SJSA1 (cell line): ENCODE measurements at regions not wholly inside any gene's neighbourhood (a gene's known extent, or its start where the extent isn't known, plus 50 kb on each side); places are given as distances from the start of the nearest gene placed in this dataset.
"Not testable (repeated sequence)": the region's sequence is repeated elsewhere in the genome, so short reads cannot be mapped to it uniquely, and the experiment has no call there.

Source experiments
- DNase-seq, 2 experiments: peaks; one replicate each; pipeline ENCODE4 v3.0.0-alpha.2; 2015 to 2020; ENCODE audit warnings: low spot score in 2 of 2, low read depth in 1 of 2
- H3K27ac ChIP-seq: fragments of 250-450 bp; sonication (Bioruptor Pico); 2 replicates; pipeline ENCODE4 v1.5.1; 2020; ENCODE audit warnings: mild to moderate bottlenecking, moderate library complexity
- H3K27me3 ChIP-seq: fragments of 250-450 bp; sonication (Bioruptor Pico); replicated peaks from 2 replicates; pipeline ENCODE4 v1.5.1; 2020; ENCODE audit warnings: mild to moderate bottlenecking, moderate library complexity
- H3K36me3 ChIP-seq: fragments of 250-450 bp; sonication (Bioruptor Pico); 2 replicates; pipeline ENCODE4 v1.5.1; 2020; ENCODE audit warnings: mild to moderate bottlenecking
- H3K4me1 ChIP-seq: fragments of 250-450 bp; sonication (Bioruptor Pico); replicated peaks from 2 replicates; pipeline ENCODE4 v1.6.1; 2021; ENCODE audit warnings: mild to moderate bottlenecking
- H3K4me3 ChIP-seq: fragments of 250-450 bp; sonication (Bioruptor Pico); 2 replicates; pipeline ENCODE4 v1.5.1; 2020; ENCODE audit warnings: mild to moderate bottlenecking
- H3K9me3 ChIP-seq: fragments of 250-450 bp; sonication (Bioruptor Pico); replicated peaks from 2 replicates; pipeline ENCODE4 v1.5.1; 2020; ENCODE audit warnings: mild to moderate bottlenecking

DNA sequence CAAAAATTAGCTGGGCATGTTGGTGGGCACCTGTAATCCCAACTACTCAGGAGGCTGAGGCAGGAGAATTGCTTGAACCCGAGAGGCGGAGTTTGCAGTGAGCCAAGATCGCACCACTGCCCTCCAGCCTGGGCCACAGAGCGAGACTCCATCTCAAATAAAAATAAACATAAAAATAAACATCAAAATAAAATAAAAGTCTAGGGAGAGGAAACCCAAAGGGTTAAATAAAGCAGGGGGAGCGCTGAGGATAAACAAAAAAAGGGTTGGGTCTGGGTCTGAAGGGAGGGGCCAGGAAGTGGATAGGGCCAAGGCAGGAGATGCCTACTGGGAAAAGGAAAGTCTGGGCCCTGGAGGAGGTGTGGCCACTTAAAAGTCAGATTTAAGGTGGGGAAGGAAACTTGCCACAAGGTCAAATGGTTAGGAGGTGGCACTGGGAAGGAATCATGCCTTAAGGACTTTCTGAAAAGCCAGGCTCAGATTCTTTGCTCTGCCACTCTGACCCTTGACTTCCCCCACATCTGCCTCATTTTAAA lies 150.0 kb downstream of the ADSS2 start:
- no peak for DNase-seq
- H3K27me3 ChIP-seq, result no peaks in the 10 kb centered on the region
- H3K4me3 ChIP-seq, result no peak overlapping the region
- H3K9me3 ChIP-seq, result no peaks in the 10 kb centered on the region
- H3K4me1 ChIP-seq, result peaks cover 17% of the 10 kb centered on the region
- H3K27ac ChIP-seq, result no peak overlapping the region
- H3K36me3 ChIP-seq, result no peaks in the 10 kb centered on the region

DNA sequence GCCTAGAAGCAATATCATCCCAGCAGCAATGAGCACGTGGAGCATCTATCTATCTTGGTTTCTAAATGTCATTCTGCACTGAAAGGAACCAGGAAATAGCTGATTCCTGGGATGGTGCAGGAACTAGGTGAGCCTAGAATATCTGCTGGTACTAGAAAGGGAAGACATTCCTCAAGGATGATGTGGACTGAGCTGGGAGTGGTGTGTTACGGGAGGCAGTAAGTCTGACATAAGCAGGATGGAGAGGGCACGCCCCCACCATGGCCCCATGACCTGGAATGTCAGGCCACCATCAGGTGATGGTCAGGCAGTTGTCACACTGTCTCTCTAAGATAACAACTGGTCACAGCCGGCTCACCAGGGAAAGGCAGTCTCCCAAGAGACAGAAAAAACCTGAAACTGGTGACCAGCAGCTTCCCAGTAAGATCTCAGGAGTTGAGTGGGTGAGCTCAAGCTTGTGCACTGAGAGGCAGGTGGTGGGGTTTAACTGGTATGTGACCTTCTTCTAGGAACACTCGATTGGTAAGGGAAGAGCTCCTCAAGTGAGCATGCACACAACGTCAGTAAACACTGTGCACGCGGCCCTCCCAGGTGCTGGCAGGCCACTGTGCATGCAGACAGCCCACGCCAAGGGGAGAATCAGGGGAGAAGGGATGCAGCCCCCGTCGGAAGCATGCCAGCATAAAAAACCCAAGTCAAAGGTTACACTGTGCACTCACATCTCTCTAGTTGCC lies 148.7 kb downstream of the ADSS2 start:
- DNase-seq, result peak in 1 of 2 experiments; percentile 15
- H3K36me3 ChIP-seq, result no peaks in the 10 kb centered on the region
- H3K27ac ChIP-seq, result no peak overlapping the region
- H3K4me3 ChIP-seq, result no peak overlapping the region
- peaks cover 17% of the 10 kb centered on the region for H3K4me1 ChIP-seq
- no peaks in the 10 kb centered on the region for H3K9me3 ChIP-seq
- no peaks in the 10 kb centered on the region for H3K27me3 ChIP-seq

DNA sequence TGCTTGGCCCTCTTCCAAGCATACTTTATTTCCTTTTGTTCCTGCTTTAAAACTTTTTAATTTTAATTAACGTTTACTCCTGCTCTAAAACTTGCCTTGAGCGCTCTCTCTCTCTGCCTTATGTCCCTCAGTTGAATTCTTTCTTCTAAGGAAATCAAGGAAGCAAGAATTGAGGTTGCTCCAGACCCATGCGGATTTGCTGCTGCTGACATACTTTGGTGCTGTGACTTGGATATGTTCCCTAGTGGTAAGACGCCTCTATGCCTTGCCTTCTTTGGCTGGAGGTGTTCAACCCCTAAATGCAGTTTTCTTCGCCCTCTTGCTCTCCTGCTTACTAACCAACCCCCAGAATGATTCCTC lies 148.1 kb downstream of the ADSS2 start:
- peaks cover 5% of the 10 kb centered on the region; the same call in 1 of the 2 replicates for H3K9me3 ChIP-seq
- no peaks in the 10 kb centered on the region for H3K36me3 ChIP-seq
- DNase-seq, result no peak
- H3K27me3 ChIP-seq, result no peaks in the 10 kb centered on the region
- no peak overlapping the region for H3K4me3 ChIP-seq
- peaks cover 17% of the 10 kb centered on the region for H3K4me1 ChIP-seq
- no peak overlapping the region for H3K27ac ChIP-seq

DNA sequence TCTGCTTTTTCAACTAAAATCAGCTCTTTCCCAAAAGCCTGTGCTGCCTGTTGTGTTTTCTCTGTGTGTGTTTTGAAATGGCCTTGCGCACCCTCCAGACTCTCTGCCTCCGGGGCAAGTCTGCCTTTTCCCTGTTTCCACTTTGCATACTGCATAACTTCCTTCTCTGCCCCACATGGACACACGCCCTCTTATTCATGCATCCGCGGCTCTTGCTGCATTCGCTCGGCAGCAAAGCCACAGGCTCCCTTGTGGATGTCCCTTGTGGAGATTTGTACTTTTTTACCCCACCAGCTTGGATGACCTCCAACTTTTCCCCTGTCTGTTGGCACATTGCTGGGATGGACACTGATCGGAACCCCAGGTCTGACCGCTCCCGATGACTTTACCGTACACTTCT lies 147.6 kb downstream of the ADSS2 start:
- Histone ChIP-seq H3K9me3 (peaks cover 5% of the 10 kb centered on the region; the same call in 1 of the 2 replicates), H3K36me3 (no peaks in the 10 kb centered on the region), H3K4me3 (no peak overlapping the region), H3K4me1 (peaks cover 15% of the 10 kb centered on the region), H3K27me3 (no peaks in the 10 kb centered on the region), H3K27ac (no peak overlapping the region)
- no peak for DNase-seq

DNA sequence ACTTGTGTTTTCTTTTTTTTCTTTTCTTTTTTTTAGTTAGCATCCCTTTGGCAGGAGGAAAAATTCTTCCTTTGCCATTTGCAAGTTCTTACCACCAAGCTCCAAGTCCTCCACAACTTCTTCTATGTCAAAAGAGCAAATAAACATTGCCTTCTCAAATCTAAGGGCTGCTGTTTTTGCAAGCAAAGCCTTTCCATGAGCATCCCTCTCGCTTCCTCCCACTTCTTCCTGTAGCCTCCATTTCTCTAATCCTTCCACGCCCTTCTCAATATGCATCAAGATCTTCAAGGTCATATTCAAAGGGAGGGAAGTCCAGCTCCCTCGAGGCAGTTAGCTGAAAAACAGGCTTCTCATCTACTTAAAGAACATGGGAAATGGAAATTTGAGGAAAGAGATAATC lies 147.1 kb downstream of the ADSS2 start:
- Histone ChIP-seq H3K27ac (no peak overlapping the region), H3K9me3 (peaks cover 5% of the 10 kb centered on the region), H3K4me3 (no peak overlapping the region), H3K36me3 (no peaks in the 10 kb centered on the region), H3K4me1 (peaks cover 13% of the 10 kb centered on the region), H3K27me3 (no peaks in the 10 kb centered on the region)
- DNase-seq, result no peak

DNA sequence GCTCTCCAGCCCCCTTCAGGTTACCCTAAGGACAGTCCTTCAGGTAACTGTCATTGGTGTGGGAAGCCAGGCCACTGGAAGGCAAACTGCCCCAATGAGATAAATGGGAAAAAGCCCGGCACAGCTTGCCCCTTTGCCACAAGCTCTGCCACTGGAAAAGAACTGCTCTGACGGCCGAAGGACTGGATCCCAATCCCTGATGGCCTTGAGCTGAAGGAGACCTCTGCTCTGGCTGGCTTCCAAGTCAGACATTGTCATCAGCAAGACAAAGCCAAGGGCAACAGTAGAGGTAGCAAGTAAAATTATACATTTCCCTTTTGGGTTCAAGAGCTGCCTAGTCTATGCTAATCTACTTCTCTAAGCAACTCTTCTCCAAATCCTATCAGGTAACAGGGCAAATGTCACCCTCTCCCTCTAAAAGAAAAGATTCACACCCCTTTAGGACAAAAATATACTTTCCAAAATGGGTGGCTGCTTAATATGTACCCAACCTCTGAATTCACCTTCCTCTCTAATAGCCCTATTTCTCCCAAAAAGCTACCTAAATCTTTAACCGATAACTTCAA lies 145.8 kb downstream of the ADSS2 start:
- no peaks in the 10 kb centered on the region for H3K36me3 ChIP-seq
- peaks cover 13% of the 10 kb centered on the region for H3K4me1 ChIP-seq
- H3K27me3 ChIP-seq, result no peaks in the 10 kb centered on the region
- no peak overlapping the region for H3K4me3 ChIP-seq
- H3K9me3 ChIP-seq, result peaks cover 5% of the 10 kb centered on the region
- no peak for DNase-seq
- no peak overlapping the region for H3K27ac ChIP-seq

DNA sequence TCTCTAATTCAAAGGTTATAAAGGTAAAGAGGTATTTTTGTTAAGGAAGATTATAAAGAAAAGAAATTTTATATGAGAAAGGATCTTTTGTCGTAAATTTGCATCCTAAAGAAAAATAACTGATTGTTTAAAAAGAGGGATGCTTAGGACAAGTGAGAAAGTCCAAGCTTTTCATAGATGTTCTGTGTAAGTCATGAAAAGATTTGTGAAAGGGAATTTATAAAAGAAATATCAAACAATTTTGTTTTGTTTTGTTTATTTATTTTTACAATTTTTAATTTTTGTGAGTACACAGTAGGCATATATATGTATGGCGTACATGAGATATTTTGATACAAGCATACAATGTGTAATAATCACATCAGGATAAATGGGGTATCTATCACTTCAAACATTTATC lies 145.2 kb downstream of the ADSS2 start:
- Histone ChIP-seq H3K4me1 (peaks cover 13% of the 10 kb centered on the region), H3K27ac (no peak overlapping the region), H3K27me3 (no peaks in the 10 kb centered on the region), H3K36me3 (no peaks in the 10 kb centered on the region), H3K9me3 (peaks cover 5% of the 10 kb centered on the region), H3K4me3 (no peak overlapping the region)
- DNase-seq, result no peak

DNA sequence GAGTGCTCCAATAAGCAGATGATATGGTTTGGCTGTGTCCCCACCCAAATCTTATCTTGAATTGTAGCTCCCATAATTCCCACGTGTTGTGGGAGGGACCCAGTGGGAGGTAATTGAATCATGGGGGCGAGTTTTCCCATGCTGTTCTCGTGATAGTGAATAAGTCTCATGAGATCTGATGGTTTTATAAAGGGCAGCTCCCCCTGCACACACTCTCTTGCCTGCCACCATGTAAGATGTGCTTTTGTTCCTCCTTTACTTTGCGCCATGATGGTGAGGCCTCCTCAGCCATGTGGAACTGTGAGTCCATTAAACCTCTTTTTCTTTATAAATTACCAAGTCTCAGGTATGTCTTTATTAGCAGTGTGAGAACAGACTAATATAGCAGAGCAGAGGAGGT lies 142.5 kb downstream of the ADSS2 start:
- not testable (repeated sequence) for H3K27me3 ChIP-seq, DNase-seq, H3K9me3 ChIP-seq, H3K4me1 ChIP-seq, H3K4me3 ChIP-seq, H3K27ac ChIP-seq, H3K36me3 ChIP-seq

DNA sequence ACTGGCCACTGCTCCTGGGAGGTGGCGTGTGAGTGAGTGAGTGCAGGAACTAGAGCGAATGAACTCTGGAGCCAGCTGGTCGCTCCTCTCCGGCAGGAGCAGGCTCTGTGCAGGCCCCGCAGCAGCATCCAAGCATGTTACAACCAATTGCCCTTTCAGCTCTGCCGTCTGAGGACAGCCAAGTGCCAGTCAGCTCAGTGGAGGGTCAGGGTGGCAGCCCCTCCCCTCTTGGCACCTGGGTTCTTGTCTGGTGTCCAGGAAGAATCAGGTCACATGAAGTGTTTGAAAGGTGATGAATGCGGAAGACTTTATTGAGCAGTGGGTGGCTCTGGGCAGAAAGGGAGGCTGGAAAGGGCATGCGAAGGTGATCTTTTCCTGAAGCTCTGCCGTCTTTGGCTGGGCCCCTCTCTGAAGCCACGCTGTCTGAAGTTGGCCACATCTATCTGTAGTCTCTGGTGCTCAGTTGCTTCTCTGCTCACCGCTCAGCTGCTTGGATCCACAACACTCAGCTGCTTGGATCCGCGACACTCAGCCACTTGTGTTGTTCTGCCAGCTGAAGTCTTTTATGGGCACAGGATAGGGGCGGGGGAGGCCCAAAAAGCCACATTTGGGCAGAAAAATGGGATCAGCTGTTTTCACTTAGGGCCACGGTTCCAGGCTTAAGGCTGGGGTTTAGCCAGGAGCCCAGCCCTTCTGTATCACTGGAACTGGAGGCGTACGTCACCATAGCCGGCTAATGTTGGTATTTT lies 139.8 kb downstream of the ADSS2 start:
- Histone ChIP-seq H3K27me3 (no peaks in the 10 kb centered on the region), H3K4me1 (no peaks in the 10 kb centered on the region), H3K9me3 (peaks cover 5% of the 10 kb centered on the region), H3K36me3 (no peaks in the 10 kb centered on the region), H3K4me3 (no peak overlapping the region), H3K27ac (no peak overlapping the region)
- DNase-seq, result peak in 1 of 2 experiments; percentile 9

DNA sequence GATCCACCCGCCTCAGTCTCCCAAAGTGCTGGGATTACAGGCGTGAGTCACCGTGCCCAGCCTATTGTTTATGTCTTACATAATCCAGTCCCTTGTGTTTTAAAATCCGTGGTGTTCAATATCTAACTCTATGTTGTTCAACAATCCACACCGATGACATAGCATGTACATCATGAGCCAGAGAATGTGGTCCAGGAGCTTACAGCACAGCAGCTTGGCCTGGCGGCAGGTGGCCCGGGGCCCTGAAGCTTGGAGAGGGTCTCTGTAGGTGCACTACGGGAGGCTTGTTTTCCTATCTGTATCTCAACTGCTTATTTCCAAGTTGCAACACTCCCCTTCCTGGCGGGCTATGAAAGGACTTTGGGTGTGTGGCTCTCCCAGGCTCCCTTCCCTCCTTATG lies 138.4 kb downstream of the ADSS2 start:
- H3K9me3 ChIP-seq, result peaks cover 3% of the 10 kb centered on the region
- H3K4me1 ChIP-seq, result no peaks in the 10 kb centered on the region
- no peaks in the 10 kb centered on the region for H3K36me3 ChIP-seq
- no peaks in the 10 kb centered on the region for H3K27me3 ChIP-seq
- DNase-seq, result no peak
- no peak overlapping the region for H3K27ac ChIP-seq
- no peak overlapping the region for H3K4me3 ChIP-seq

DNA sequence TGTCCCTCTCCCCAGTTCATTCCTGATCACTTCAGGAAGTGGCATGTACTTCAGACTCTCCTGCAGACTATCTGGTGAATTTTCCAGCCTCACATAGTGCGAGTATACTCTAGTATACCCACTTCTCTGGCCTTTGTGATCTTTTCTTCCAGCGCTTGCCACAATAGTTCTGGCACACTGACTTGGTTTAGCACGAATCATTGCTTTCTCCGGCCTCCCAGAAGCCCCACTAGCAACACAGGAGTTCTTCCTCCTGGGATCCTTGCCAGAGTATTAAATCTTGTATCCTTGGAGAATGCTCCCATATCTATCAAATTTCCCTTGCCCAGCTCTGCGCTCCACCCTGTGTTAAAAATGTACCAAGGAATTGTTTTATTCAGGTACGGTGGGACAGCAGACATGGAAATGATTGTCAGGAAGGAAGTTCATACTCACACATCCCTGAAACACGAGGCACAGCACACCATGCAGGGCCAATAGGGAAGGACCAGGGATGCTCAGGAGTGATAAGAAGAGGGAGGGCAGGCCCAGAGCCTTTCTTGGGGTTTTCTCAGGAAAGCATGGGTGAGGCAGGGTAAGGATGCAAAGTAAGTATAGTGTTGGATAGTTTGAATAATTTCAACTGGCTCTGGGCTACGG lies 136.7 kb downstream of the ADSS2 start:
- H3K4me3 ChIP-seq, result no peak overlapping the region
- H3K27ac ChIP-seq, result no peak overlapping the region
- no peaks in the 10 kb centered on the region for H3K27me3 ChIP-seq
- no peaks in the 10 kb centered on the region for H3K9me3 ChIP-seq
- H3K36me3 ChIP-seq, result no peaks in the 10 kb centered on the region
- peaks cover 9% of the 10 kb centered on the region for H3K4me1 ChIP-seq
- DNase-seq, result no peak

DNA sequence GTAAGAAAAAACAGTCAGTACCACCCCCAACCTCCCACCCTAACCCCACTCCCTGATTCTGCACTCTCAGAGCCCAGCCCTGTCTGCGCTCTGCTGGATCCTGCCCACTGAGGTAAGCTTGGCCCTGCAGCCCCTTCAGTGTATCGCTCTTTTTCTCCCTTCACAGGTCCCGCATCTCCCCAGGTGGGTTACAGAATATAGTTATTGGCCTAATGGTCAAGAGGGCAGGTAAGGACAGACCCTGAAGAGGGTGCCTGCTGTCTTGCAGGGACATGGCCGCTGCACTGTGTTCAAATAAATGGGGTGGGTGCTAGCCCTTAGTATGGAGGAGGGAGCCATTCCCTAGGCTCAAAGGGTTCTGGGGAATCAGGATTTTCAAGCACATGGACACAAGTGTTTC lies 135.7 kb downstream of the ADSS2 start:
- Histone ChIP-seq H3K36me3 (no peaks in the 10 kb centered on the region), H3K9me3 (no peaks in the 10 kb centered on the region), H3K4me3 (no peak overlapping the region), H3K27ac (no peak overlapping the region), H3K27me3 (no peaks in the 10 kb centered on the region), H3K4me1 (peaks cover 11% of the 10 kb centered on the region)
- no peak for DNase-seq

DNA sequence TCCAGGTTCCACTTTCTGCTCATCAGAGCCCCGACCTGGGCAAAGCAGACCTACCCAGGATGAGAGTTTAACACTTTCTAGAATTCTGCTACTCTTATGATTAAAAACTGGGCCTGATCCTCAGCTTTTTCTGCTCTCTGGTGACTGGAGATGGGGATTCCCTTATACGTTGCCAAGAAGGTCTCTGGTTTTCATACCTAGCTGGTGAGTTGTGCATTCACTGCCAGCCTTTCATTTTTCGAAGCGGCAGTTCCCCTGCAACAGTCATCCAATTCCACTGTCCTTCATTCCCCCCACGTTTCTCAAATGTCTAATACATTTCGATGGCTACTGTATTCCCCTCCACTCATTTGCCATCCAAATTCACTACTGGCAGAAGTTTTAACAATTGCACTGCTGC lies 135.3 kb downstream of the ADSS2 start:
- DNase-seq, result no peak
- H3K36me3 ChIP-seq, result no peaks in the 10 kb centered on the region
- peaks cover 11% of the 10 kb centered on the region for H3K4me1 ChIP-seq
- no peak overlapping the region for H3K27ac ChIP-seq
- no peak overlapping the region for H3K4me3 ChIP-seq
- H3K9me3 ChIP-seq, result no peaks in the 10 kb centered on the region
- no peaks in the 10 kb centered on the region for H3K27me3 ChIP-seq
